Activated effector memory CD4-positive, alpha-beta T cell treated with anti-CD3 and anti-CD28 coated beads, Interleukin-2, amount 50 U/mL, for 16 hours (primary cell): ENCODE measurements at regions not wholly inside any gene's neighbourhood (a gene's known extent, or its start where the extent isn't known, plus 50 kb on each side); places are given as distances from the start of the nearest gene placed in this dataset.

Experiments used
- DNase-seq: peaks from one replicate; pipeline ENCODE4 v3.0.0-alpha.2; 2020

DNA sequence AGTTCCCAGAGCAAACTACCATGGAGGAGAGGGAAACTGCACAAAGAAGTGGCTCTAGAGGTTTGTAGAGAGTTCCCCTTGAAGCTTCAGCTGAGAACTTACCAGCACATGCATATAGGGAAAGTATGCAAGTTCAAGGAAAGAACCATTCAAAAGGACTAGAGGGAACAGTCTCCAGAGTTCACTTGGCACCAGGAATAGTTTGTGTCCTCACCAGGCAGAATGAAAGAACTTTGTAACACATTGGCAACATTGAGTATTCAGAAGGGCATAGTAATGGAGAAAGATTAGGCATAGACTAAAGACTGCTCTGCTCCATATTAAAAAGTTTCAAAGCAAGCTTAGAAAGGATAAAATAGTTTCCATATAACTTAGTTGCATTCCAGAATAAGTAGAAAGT is 155.4 kb upstream of the TOM1L1 start:
- DNase-seq = no peak

DNA sequence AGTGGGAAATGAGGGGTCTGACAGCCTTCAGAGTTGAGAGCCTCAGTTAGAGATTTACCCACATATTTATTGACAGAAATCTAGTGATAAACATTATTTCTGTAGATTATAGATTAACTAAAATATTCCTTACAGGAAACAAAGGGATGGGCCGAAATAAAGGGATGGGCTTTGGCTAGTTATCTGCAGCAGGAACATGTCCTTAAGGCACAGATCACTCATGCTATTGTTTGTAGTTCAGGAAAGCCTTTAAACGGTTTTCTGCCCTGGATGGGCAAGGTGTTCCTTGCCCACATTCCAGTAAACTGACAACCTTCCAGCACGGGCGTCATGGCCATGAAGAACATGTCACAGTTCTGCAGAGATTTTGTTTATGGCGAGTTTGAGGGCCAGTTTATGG is 154.8 kb upstream of the TOM1L1 start:
- no peak for DNase-seq

DNA sequence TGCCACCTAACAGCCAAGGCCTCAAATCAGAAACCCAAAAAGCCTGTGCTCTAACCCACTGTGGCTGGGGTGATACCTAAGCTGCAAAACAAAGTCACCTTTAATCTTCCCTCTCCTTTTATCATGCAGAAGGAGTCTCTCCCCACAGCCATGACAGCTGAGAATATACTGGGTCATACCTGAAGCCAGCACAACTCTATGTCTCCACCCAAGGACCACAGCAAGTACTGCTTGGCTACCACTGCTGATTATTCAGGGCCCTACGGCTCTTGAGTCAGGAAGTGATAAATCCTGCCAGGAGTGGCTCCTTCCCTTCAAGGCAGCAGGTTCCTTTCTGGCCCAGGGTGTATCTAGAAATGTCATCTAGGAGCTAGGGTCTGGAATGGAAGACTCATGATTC is 151.5 kb upstream of the TOM1L1 start:
- DNase-seq = no peak

DNA sequence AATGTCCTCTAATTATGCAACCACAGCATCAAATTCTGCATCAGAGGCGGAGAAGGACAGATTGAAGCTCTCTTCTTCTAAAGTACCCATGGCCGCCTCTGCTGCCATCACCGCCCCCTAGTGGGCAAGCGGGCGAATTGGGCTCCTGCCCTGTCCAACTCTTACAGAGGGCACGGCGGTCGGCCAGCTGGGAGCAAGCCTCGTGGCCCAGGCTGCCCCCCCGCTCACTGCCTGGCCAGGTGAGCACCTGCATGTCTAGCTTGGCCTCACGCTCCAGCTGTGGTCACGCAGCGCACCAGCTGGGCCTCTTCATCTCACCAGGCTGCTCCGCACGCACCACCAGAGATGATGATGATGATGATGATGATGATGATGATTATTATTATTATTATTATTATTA is 146.1 kb upstream of the TOM1L1 start:
- DNase-seq = no peak

DNA sequence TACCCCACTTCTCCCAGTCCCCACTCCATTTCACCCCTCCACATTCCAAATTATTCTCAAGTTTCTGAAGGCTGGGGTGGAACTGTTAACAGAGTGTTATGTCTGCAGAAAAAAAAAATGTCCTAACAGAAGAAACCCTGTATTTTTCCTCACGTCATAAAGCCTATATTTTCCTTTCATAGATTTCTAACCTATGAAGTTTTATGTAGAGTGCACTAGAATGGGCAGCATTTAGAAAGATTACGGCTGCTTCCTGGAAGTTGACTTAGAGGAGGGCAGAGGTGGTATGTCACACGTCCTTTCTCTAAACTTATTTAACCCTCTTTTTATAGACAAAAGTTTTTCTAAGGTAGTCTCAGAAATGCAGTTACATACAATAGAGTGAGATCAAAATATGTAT is 139.8 kb upstream of the TOM1L1 start:
- DNase-seq = no peak

DNA sequence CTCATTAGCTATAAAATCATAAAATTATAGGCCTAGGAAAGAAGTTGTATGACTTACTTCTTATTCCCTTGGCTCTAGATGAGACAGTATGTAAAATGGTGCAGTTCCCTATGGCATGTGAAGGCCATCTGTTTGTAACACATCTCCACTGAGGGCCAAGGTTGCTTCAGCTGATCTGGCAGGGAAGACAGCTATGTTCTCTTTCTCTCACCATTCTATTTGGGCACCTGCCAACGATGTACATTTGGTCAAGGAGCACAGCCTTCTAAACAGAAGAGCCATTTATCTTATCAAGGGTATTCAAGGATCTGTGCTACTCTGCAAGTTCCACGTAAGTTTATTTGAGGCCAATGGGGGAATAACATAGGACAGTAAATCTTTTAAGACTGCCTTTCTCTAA is 129.8 kb upstream of the TOM1L1 start:
- DNase-seq = no peak

DNA sequence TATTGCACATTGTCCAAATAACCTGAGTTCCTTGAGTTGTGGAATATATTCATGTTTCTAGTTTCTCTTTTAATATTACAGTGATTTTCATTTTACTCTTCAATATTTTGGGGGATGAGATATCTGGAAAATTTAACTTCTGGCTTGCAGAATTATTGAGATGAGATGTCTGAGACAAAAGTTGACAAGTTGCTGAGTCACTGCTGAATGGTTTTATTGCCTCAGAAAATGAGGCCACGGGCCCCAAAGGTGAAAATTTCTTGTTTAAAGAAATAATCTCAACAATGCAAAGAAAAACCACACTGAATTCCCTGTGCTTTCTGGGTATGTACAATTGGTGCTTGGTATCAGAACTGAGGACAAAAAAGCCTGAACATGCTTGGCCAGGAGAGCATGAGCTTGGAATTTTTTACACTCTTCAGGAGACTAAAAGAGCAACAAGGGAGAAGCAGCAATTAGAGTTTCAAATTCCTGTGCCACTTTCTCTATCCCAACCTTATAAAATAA is 129.2 kb upstream of the TOM1L1 start:
- DNase-seq = no peak

DNA sequence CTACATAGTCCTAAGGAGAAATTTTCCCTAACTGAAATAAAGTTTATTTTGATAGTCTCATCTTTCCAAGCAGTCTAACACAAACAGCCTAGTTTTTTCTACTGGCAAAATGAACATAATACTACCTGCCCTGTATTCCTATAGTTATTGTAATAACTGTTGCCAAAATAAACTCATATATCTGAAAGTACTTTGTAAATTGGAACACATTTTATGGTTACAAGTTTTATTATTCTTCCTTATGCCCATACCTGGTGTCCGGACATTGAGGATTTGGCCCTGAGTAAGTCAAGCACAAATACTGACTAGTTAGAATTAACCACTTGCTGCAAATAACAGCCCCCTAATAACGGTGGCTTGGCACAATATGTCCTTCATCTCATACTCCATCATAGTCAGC is 120.4 kb upstream of the TOM1L1 start:
- DNase-seq = no peak

DNA sequence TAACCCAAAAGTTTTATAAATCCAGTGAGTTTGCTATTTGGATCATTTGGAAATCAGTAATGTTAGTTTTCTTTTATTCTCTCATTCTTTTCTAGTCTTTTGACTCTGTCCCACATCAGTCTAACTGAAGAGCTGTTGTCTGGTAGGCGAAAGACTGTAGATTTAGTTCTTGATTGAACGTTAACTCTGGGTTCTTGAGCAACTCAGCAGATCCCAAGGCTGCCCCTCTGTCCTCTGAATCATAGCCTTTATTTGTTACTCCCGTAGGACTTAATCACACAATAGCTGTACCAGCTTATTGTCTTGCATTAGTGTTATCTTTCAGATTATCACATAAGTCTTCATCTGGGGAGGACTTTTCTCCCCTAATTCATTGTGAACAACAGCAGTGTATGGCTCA is 119.3 kb upstream of the TOM1L1 start:
- DNase-seq = no peak

DNA sequence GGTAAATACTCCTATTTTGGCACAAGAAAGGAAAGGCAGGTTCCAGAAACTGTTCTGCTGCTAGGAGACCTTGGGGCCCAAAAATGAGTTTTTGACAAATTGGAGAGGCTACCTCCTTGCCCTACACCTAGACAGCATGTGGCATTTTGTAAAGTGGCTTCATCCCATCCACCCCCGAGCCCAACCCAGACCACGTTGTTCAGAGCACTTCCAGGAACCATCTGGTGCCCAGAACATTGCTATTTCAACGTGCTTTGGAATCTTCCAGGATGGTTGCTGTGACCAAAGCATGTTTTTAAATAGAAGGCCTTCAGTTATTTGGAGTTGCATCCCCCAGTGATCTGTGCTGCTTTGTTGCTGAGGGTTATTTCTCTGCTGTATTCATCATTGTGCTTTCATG is 116.3 kb upstream of the TOM1L1 start:
- DNase-seq = no peak

DNA sequence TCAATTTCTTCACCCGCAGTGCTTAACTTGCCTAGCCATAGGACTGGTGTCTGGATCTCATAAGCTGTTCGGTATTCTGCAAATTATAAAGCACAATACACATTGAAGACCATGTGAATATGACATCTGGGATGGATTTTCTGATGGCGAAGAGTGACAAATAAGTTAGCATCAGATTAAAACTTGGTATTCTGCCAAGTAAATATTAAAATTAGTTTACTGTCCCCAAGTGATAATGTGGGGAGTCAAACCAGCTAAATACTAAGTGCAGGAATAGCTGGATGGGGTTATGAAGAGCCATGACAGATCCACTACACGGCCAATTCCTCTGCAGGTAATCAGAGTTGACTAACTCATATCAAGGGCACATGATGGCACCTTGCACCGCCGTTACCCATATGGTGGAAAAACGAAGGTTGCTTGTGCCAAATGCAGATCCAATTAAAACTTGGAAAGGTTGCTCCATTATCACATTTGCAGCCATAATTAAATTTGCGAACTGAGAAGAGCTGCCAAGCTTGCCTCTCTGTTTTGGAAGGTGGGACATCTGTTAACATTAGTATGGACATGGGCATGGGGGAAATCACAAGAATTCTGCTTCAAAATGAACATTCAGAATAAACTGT is 114.9 kb upstream of the TOM1L1 start:
- DNase-seq = no peak

DNA sequence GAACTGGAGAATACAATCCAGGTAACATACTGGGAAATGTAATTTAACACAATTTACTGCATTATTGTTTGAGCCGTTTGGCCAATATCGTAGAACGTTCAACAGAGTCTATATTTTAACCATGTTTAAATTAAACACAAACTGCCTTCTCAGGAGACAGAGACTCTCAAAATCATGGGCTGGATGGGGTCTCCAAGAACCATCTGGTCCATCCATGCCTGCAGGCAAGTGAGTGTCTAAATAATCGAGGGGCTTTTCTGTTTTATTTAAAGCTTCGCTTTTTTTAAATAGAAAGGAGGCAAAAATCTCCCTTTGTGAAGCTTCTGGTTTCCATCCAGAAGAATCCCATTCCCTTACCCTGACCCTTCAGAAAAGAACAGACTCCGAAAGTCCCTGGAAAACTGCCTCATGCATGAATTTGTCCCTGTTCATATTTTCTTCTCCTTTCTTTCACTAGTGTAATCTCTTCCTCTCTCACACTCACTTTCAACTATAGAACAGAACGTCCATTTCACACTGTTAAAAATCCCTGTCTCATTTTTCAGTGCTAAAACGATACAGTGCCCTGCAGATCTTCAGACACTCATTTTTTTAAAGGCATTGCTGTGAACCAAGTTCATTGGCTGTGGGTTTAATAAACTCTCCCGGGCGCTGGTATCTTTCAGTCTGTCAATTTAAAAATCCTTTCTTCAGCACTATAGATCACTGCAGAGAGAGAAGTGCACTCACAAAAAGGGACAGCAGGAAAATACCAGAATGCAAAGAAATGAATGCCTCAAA is 111.4 kb upstream of the TOM1L1 start:
- no peak for DNase-seq

DNA sequence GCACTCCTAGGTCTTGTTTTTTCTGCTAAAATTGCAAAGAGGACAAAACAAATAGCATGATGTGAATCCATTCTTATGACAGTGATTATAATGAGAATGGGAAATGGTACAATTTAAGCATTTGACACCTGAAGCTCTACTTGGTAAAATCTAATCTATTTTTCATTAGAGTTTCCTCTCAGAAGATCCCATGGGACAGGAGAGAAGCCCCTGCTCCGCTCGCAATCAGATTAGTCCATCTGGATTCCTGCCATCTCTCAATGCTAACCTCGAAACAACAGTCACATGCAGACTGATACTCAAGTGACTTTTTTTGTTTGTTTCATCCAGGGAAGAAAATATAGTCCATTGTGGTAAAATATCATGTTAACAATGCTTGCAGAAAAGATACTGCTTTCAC is 107.4 kb upstream of the TOM1L1 start:
- DNase-seq = no peak

DNA sequence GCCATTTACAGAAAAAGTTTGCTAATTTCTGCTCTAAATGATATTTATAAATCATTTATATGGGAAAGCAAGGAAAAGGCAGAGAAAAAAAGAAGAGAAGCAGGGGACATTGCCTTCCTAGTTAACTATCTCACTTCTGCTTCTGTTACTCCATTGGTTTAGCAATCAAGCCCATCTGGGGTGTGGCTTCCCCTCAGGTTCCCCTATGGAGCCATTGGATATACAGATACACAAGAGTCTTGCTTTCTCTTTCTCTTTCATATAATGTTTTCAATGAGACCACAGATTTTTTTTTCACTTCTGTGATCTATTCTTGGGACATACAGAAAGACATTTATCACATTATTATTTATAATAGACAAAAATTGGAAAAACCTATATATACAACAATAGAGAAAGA is 105.6 kb upstream of the TOM1L1 start:
- DNase-seq = no peak

DNA sequence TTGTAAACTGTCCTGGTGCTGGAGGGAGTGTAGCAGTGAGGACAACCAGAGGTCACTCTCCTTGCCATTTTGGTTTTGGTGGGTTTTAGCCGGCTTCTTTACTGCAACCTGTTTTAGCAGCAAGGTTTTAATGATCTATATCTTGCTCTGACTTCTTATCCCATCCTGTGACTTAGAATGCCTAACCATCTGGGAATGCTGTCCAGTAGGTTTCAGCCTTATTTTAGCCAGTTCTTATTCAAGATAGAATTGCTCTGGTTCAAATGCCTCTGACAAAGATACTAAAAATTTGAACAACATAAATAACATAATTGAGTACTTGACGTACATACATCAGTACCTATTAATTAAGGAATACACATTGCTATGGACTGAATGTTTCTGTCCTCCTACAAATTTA is 93.3 kb upstream of the TOM1L1 start:
- DNase-seq = no peak

DNA sequence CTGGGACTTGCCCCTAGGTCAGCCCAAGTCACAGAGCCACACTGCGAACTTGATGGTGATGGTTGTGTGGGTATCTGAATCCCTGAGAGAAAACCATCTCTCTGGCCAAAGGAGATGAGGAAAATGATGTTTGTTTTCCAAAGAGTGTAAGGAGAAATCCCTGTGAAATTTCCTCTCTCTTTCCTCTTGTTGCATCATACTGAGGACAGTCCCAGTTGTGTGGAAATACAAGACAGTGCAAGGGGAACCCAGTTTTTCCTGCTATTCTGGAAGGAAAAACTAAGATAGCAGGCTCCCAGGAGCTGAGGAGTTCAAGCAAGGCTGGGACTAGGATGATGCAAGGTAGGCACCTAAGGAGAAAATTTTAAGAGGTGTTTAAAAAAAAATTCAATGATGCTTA is 86.8 kb upstream of the TOM1L1 start:
- DNase-seq = no peak

DNA sequence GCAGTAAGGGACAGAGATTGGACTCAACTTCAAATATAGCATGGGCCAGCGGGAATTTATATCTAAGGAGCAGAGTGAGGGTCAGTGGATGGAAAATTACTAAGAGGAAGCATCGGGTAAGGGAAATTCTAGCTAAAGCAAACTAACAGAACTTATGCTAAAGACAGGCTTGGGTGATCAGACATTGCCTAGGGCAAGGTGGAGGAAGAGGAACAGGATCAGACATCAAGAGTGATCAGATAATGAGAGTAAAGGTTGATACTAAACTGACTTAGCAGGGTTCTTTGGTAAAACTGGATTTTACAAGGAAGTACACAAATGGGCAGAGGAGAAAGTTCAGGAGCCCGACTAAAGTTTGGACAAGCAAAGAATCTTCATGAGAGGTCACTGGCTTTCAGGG is 86.3 kb upstream of the TOM1L1 start:
- no peak for DNase-seq

DNA sequence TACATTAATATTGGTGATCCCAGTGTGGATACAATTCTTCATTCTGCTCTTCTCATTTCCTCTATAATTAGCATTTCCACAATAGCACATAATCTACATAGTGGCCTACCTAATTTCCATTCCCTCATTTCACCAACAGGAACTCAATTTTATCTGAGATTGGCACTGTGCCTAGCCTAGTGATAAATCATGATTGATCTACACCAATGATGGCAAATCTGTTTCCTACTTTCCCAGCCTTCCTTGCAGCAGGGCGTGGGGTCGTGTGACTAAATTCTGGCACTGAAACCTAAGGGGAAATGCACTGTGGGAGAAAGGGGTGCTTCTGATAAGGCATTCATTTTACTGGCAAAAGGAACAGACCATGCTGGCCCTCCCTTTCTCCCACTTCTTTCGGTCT is 66.6 kb upstream of the TOM1L1 start:
- no peak for DNase-seq

DNA sequence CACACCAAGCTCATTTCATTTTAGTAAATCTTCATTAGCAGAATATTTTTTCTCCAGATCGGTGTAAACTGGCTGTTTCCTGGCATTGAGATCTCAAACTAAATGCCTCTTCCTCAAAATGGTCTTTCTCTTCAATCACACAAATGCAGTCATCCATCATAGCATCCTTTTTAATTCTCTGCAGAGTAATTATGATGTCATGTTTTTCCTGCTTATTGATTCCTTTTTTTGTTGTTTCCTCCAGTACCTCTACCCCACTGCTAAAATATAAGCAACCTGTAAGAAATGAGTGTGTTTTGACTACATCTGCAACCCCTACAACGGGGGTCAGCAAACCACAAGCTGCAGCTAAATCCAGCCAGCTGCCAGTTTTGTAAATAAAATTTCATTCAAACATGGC is 65.6 kb upstream of the TOM1L1 start:
- DNase-seq = no peak

DNA sequence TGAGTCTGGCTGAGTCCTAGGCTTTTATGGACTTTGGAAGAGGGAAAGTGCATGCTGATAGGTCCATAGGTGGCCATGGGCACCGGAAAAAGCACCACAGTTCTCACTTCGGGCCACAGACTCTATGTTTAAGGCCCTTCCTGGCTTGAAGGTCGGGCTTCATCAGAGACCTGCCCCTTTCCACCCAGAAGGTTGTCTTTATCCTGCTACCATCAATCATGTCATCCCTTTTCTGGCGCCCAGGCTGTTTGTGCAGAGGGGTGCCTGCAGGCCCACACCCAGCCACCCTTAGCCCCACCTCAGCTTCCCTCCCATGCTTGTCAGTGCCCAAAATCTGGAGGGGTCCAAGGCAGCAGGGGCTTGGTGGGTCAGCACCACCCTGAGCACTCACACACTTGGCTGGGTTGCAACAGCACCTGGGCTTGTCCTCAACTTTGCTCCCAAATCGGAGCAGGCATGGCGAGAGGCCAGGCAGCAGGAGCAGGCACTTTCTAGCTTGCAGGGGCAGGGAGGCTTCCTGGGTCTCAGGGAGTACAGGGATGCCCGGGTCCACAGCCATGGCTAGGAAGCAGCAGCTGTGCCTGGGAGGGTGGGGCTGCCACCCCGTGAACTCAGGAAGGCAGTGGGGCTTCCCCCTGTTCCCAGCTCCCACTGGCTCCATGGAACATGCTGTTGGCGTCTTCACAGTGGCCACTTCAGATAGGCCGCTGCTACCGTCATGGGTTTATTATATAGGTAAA is 63.8 kb upstream of the TOM1L1 start:
- DNase-seq = no peak

DNA sequence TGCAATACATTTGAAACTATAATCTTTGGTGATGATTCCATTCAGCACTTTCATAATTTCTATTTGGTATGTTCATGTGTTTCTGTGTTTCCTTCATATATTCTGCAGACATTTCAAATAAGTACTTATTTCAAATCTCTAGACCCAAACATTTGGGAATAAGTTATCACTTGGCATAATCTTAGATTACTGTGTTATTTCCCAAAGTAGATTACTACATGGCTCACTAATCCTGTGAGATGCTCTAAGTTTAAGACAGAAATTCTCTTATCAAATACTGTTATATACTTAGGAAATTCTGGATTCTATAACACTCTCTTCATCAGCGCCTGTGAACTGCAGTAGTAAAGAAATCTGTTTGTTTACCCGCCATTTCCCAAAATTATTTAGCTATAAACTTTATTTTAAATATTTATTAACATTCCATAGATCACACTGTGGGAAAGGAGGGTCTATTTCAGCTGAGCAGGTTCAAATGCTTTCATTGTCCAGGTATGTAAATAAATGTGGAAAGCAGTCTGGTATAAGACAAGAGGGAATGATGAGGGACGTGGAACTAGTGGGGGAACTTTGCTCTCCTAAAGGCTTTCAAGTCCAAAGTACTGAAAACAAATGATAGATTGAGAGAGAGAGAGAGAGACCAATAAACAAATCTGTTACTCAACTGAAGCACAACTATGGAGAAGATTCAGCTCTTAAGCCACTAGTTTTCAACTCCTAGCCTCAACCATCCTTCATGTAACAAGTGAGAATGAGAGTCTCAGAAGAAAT is 61.8 kb upstream of the TOM1L1 start:
- DNase-seq = no peak

DNA sequence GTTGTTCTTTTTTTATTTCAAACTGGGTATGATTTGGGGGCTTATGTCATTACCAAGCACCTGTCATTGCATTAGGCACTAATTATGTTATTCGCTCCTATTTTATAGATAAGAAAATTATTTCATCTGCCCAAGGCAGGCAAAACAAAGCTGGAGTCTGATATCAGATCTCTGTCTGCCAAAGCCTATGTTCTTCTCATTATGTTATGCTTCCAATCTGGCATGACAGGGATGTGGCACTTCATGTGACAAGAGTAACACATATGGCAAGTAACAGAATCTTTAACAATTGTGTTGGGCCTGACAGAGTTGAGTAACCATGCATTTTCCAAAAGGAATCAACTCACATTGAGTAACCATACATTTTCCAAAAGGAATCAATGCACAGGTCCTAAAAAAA is 61.2 kb upstream of the TOM1L1 start:
- no peak for DNase-seq

DNA sequence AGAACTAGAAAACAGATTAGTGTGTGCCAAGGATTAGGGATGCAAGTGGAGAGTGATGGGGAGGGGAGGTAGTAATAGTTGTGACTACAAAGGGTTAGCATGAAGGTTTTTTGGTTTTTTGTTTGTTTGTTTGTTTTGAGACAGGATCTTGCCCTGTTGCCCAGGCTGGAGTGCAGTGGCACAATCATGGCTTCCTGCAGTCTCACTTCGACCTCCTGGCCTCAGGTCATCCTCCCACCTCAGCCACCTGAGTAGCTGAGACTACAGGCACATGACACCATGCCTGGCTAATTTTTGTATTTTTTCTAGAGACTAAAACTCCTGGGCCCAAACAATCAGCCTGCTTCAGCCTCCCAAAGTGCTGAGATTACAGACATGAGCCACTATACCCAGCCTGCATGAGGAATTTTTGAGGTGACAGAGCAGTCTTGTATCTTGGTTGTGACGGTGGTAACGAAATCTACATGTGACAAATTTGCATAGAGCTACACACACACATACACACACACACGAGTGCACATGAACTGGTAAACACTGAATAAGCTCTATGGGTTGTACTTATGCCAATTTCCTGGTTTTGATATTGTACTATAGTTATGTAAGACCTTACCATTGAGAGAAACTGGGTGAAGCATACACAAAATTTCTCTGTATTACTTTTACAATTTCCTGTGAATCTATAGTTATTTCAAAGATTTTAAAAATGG is 59.6 kb upstream of the TOM1L1 start:
- DNase-seq = no peak
